OCI-LY1 (cell line): ENCODE measurements at regions not wholly inside any gene's neighbourhood (a gene's known extent, or its start where the extent isn't known, plus 50 kb on each side); places are given as distances from the start of the nearest gene placed in this dataset.

Source experiments
- H2AFZ ChIP-seq: fragments of 200-600 bp; sonication (generic), shearing (Covaris generic); 2 replicates; pipeline ENCODE4 v1.6.0; 2014; ENCODE audit warnings: antibody characterized with exemption, mild to moderate bottlenecking, low read length
- H3F3A ChIP-seq: fragments of 200-600 bp; sonication (generic), shearing (Covaris generic); 2 replicates; pipeline ENCODE4 v1.6.0; 2014; ENCODE audit warnings: mild to moderate bottlenecking, antibody characterized with exemption, low read length, moderate library complexity; ENCODE audit not compliant: insufficient read depth
- H3K27ac ChIP-seq: fragments of 200-600 bp; sonication (generic); 2 replicates; pipeline ENCODE4 v1.5.1; 2014; ENCODE audit warnings: low read length, mixed run types, mild to moderate bottlenecking, low read depth; ENCODE audit not compliant: poor library complexity, severe bottlenecking
- H3K27me3 ChIP-seq: fragments of 200-600 bp; sonication (generic); 2 replicates; pipeline ENCODE4 v1.6.0; 2014; ENCODE audit warnings: antibody characterized with exemption, mild to moderate bottlenecking, low read length, moderate library complexity; ENCODE audit not compliant: insufficient read depth
- H3K36me3 ChIP-seq: fragments of 200-600 bp; sonication (generic); 2 replicates; pipeline ENCODE4 v1.6.1; 2014; ENCODE audit warnings: mild to moderate bottlenecking, antibody characterized with exemption, low read length, moderate library complexity, mixed read lengths; ENCODE audit not compliant: insufficient read depth
- H3K4me1 ChIP-seq: fragments of 200-600 bp; sonication (generic); 2 replicates; pipeline ENCODE4 v1.5.1; 2014; ENCODE audit warnings: mild to moderate bottlenecking, low read length, moderate library complexity; ENCODE audit not compliant: insufficient read depth, severe bottlenecking
- H3K4me2 ChIP-seq: fragments of 200-600 bp; sonication (generic), shearing (Covaris generic); 2 replicates; pipeline ENCODE4 v1.6.1; 2014; ENCODE audit warnings: low read length
- H3K4me3 ChIP-seq: fragments of 200-600 bp; sonication (generic); 2 replicates; pipeline ENCODE4 v1.5.1; 2014; ENCODE audit warnings: low read length, low read depth, mild to moderate bottlenecking, mixed read lengths; ENCODE audit not compliant: poor library complexity, severe bottlenecking
- H3K79me2 ChIP-seq: fragments of 200-600 bp; shearing (Covaris generic); 2 replicates; pipeline ENCODE4 v1.6.1; 2016; ENCODE audit warnings: mixed run types, low read length, mixed read lengths; ENCODE audit not compliant: insufficient read depth
- H3K9ac ChIP-seq: fragments of 200-600 bp; sonication (generic), shearing (Covaris generic); 2 replicates; pipeline ENCODE4 v1.6.1; 2014; ENCODE audit warnings: mild to moderate bottlenecking, low read length, mixed read lengths
- H3K9me2 ChIP-seq: fragments of 200-600 bp; sonication (generic), shearing (Covaris generic); 2 replicates; pipeline ENCODE4 v1.6.1; 2014; ENCODE audit warnings: low read depth, mild to moderate bottlenecking, low read length, mixed read lengths
- H3K9me3 ChIP-seq: fragments of 200-600 bp; shearing (Covaris generic); 2 replicates; pipeline ENCODE4 v1.6.1; 2014; ENCODE audit warnings: low read length, mixed read lengths
- H4K20me1 ChIP-seq: fragments of 200-600 bp; sonication (generic), shearing (Covaris generic); 2 replicates; pipeline ENCODE4 v1.6.0; 2016; ENCODE audit warnings: mild to moderate bottlenecking, low read length; ENCODE audit not compliant: insufficient read depth
- EZH2 ChIP-seq: fragments of 200-600 bp; sonication (generic), shearing (Covaris generic); IDR thresholded peaks from 2 replicates; pipeline ENCODE4 v1.8.0; 2017; ENCODE audit warnings: borderline replicate concordance, mixed run types, mild to moderate bottlenecking, antibody characterized with exemption, low read length, moderate library complexity, mixed read lengths
- TF ChIP-seq, protein P1 (sequence below): fragments of 200-600 bp; sonication (generic), shearing (Covaris generic); IDR thresholded peaks from 2 replicates; pipeline ENCODE4 v1.5.1; 2017; ENCODE audit warnings: mild to moderate bottlenecking, antibody characterized with exemption, low read length, moderate library complexity, mixed read lengths

DNA sequence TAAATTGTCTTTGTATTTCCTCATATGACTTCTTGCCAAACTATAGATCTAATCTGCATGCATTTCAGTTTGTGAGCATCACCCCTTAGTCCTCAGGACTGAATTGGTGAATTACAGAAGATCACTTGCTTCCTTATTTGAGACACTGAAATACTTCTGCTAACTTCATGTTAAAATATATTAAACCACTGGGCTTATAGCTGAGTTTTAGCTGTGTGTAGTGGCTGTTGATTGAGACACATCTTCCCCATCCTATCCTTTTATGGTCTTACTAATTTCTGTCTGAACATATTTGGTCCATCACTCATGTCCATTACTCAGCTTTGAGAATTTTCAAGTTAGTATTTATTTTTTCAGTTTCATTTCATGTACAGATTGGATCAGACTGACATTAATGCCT is 295.9 kb downstream of the PSAT1 start:
- H2AFZ ChIP-seq: no peak overlapping the region
- H3K9ac ChIP-seq: no peak overlapping the region
- no peaks in the 10 kb centered on the region for H3F3A ChIP-seq
- no peaks in the 10 kb centered on the region for H4K20me1 ChIP-seq
- no peak for TF ChIP-seq EZH2
- TF ChIP-seq, protein P1, sequence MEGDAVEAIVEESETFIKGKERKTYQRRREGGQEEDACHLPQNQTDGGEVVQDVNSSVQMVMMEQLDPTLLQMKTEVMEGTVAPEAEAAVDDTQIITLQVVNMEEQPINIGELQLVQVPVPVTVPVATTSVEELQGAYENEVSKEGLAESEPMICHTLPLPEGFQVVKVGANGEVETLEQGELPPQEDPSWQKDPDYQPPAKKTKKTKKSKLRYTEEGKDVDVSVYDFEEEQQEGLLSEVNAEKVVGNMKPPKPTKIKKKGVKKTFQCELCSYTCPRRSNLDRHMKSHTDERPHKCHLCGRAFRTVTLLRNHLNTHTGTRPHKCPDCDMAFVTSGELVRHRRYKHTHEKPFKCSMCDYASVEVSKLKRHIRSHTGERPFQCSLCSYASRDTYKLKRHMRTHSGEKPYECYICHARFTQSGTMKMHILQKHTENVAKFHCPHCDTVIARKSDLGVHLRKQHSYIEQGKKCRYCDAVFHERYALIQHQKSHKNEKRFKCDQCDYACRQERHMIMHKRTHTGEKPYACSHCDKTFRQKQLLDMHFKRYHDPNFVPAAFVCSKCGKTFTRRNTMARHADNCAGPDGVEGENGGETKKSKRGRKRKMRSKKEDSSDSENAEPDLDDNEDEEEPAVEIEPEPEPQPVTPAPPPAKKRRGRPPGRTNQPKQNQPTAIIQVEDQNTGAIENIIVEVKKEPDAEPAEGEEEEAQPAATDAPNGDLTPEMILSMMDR: no peak
- H3K27me3 ChIP-seq: no peaks in the 10 kb centered on the region
- H3K4me3 ChIP-seq: no peak overlapping the region
- H3K4me1 ChIP-seq: no peaks in the 10 kb centered on the region
- H3K9me2 ChIP-seq: no peaks in the 10 kb centered on the region
- no peaks in the 10 kb centered on the region for H3K36me3 ChIP-seq
- no peak overlapping the region for H3K27ac ChIP-seq
- no peaks in the 10 kb centered on the region for H3K79me2 ChIP-seq
- no peak overlapping the region for H3K4me2 ChIP-seq
- no peaks in the 10 kb centered on the region for H3K9me3 ChIP-seq

DNA sequence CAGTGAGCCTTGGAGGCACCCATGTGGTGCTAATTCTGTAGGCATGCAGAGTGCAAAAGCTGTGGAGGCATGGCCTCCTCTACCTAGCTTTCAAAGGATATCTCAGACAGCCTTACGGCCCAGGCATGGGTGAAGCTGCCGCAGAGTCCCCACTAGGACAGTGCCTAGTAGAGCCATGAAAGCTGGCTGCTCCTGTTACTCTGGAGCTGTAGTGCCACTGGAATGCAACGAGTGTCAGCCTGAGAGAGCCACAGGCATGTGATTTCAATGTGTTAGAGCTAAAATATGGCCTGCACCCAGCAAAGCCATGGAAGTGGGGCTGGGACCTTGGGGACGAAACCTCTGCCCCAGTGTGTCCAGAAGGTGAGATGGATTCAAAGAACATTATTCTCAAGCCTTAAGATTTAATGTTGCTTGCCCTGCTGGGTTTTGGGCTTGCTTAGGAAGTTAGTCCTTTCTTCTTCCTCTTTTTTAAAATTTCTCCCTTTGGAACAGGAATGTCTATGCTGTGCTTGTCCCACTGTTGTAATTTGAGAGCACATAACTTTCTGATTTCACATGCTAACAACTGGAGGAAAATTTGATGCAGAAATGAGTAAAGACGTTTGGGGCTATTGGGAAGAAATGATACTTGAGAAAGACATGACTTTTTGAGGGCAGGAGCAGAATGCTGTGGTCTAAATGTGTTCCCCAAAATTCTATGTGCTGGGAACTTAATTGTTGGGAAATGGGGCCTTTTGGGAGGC is 298.4 kb downstream of the PSAT1 start:
- no peaks in the 10 kb centered on the region for H3F3A ChIP-seq
- H3K9me3 ChIP-seq: no peaks in the 10 kb centered on the region
- H3K4me2 ChIP-seq: no peak overlapping the region
- no peak overlapping the region for H3K4me3 ChIP-seq
- no peaks in the 10 kb centered on the region for H3K9me2 ChIP-seq
- no peak overlapping the region for H3K9ac ChIP-seq
- no peaks in the 10 kb centered on the region for H3K27me3 ChIP-seq
- no peaks in the 10 kb centered on the region for H3K79me2 ChIP-seq
- H3K4me1 ChIP-seq: no peaks in the 10 kb centered on the region
- H4K20me1 ChIP-seq: no peaks in the 10 kb centered on the region
- TF ChIP-seq, protein P1: no peak
- no peak for TF ChIP-seq EZH2
- no peak overlapping the region for H2AFZ ChIP-seq
- H3K36me3 ChIP-seq: no peaks in the 10 kb centered on the region
- H3K27ac ChIP-seq: no peak overlapping the region

DNA sequence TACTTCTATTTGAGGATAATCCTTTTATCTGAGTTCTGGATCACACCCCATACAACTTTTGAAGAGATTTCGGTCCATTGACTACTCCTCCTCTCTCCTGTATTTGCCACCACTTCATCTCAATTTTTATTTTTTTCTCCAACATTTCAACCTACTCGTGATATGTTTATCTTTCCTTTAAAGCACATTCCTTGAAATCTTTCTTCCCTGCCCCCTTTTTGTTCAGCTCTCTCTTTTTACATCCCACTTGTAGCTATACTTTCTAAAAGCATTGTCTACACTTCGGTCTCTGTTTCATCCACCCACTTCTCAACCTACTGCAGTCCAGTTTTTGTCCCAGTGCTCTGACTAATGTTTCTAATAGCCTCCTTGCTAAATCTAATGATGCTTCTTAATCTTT is 299.4 kb downstream of the PSAT1 start:
- H2AFZ ChIP-seq: no peak overlapping the region
- no peak overlapping the region for H3K4me2 ChIP-seq
- H3K9me3 ChIP-seq: no peaks in the 10 kb centered on the region
- H3K4me1 ChIP-seq: no peaks in the 10 kb centered on the region
- no peak overlapping the region for H3K4me3 ChIP-seq
- TF ChIP-seq, protein P1: no peak
- TF ChIP-seq EZH2: no peak
- H3K36me3 ChIP-seq: no peaks in the 10 kb centered on the region
- no peaks in the 10 kb centered on the region for H4K20me1 ChIP-seq
- no peak overlapping the region for H3K9ac ChIP-seq
- H3K27me3 ChIP-seq: no peaks in the 10 kb centered on the region
- no peaks in the 10 kb centered on the region for H3K79me2 ChIP-seq
- no peak overlapping the region for H3K27ac ChIP-seq
- H3K9me2 ChIP-seq: no peaks in the 10 kb centered on the region
- no peaks in the 10 kb centered on the region for H3F3A ChIP-seq
